Ovary (tissue), 3 donors: ENCODE measurements at regions not wholly inside any gene's neighbourhood (a gene's known extent, or its start where the extent isn't known, plus 50 kb on each side); places are given as distances from the start of the nearest gene placed in this dataset.

Experiments used
- CTCF ChIP-seq, 3 donors: fragments of 450-650 bp in 2 of 3; fragments of 200-600 bp in 1 of 3; IDR thresholded peaks; one replicate each; pipeline versions ENCODE4 v1.5.1 to v1.8.0; 2016 to 2022; ENCODE audit warnings: antibody characterized with exemption in 3 of 3, mild to moderate bottlenecking in 1 of 3
- EP300 ChIP-seq: sonication (generic); formaldehyde crosslinking; IDR thresholded peaks from one replicate; pipeline ENCODE4 v1.6.1; 2017; ENCODE audit warnings: antibody characterized with exemption
- POLR2A ChIP-seq: fragments of 450-650 bp; IDR thresholded peaks from one replicate; pipeline ENCODE4 v1.6.1; 2017; ENCODE audit warnings: antibody characterized with exemption, mild to moderate bottlenecking, moderate library complexity
- donor health status: DM: no; HTN: no; CAD: no.

DNA sequence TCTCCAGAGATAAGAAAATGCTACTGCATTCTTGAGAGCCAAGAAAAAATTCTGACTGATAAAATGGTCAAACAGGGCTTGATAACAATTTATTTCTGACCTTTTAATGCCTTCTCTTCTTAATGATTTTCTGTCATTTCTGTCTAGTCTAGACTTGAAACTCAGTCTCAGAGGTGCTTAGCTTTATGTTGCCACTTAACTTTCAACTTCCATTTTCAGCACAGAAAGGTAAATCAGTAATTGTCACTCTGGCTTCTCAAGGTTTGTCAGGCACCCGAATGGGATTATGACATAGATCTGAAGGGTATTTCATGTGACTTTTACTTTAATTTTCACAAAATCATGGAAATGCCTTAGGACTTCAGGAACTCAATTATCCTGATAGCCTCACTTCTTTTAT lies 155.4 kb upstream of the GBE1 start:
- TF ChIP-seq CTCF (IDR thresholded peaks at IDR 0.05) = no peak
- no peak for TF ChIP-seq POLR2A
- TF ChIP-seq EP300 = no peak
